AG04450 (cell line): ENCODE measurements at regions not wholly inside any gene's neighbourhood (a gene's known extent, or its start where the extent isn't known, plus 50 kb on each side); places are given as distances from the start of the nearest gene placed in this dataset.

ENCODE experiments used
- CTCF ChIA-PET: fragments of 300-600, 350-600 bp; formaldehyde crosslinking; extraction: SDS; loops from one replicate; lab custom pipeline; 2022; ENCODE audit warnings: antibody characterized with exemption, inconsistent platforms; lab: Charles Lee
- POLR2A ChIA-PET: fragments of 350-600 bp; formaldehyde crosslinking; extraction: SDS; loops from one replicate; lab custom pipeline; 2021; ENCODE audit warnings: antibody characterized with exemption, inconsistent platforms; lab: Yijun Ruan, JAX
- DNase-seq: peaks from one replicate; pipeline ENCODE4 v3.0.0-alpha.2; 2011; ENCODE audit warnings: low read depth, low spot score
- H3K27ac ChIP-seq: one replicate; pipeline ENCODE4 v1.5.1; 2012; ENCODE audit warnings: low read depth, low read length, control low read depth
- H3K27me3 ChIP-seq: one replicate; pipeline ENCODE4 v1.6.0; 2012; ENCODE audit warnings: low read length; ENCODE audit not compliant: control insufficient read depth, insufficient read depth
- H3K4me3 ChIP-seq: 2 replicates; pipeline ENCODE4 v1.5.1; 2011; ENCODE audit warnings: mild to moderate bottlenecking, low read depth, low read length, control low read depth
- H3K9me3 ChIP-seq: 2 replicates; pipeline ENCODE4 v1.5.1; 2012; ENCODE audit warnings: low read length; ENCODE audit not compliant: control insufficient read depth, insufficient read depth
- CTCF ChIP-seq: IDR thresholded peaks from 2 replicates; pipeline ENCODE4 v1.5.1; 2011; ENCODE audit warnings: low read depth, low read length, control low read depth, inconsistent platforms

- Histone ChIP-seq H3K27me3 (no peaks in the 10 kb centered on the region), H3K9me3 (no peaks in the 10 kb centered on the region), H3K4me3 (no peak overlapping the region), H3K27ac (no peak overlapping the region)
- no peak for TF ChIP-seq CTCF
- CTCF ChIA-PET: interaction anchor here (2.3 kb wide), 1 partner anchor 8 kb away, joined by 13 read pairs; no protein-coding TSS in a partner anchor
- POLR2A ChIA-PET: no interaction called here
- DNase-seq: no peak
Observed at GRCh38 chr1:43065616-43066399, 106.3 kb downstream of the EBNA1BP2 start.

- ChIA-PET CTCF (interaction anchor here (2.3 kb wide), 1 partner anchor 8 kb away, joined by 13 read pairs; no protein-coding TSS in a partner anchor), POLR2A (no interaction called here)
- no peak overlapping the region for H3K27ac ChIP-seq
- no peak overlapping the region for H3K4me3 ChIP-seq
- H3K9me3 ChIP-seq: no peaks in the 10 kb centered on the region
- no peaks in the 10 kb centered on the region for H3K27me3 ChIP-seq
- no peak for DNase-seq
- no peak for TF ChIP-seq CTCF
Observed at GRCh38 chr1:43065191-43065590, 106.5 kb upstream of the SLC2A1 start.

GRCh38 chr1:43063394-43064219 lies 104.9 kb upstream of the SLC2A1 start:
- no peak for TF ChIP-seq CTCF
- H3K27me3 ChIP-seq: no peaks in the 10 kb centered on the region
- H3K4me3 ChIP-seq: no peak overlapping the region
- no peak for DNase-seq
- CTCF ChIA-PET: interaction anchor here (0.6 to 2.3 kb wide), 3 partner anchors 10 to 276 kb away, joined by 3 to 13 read pairs (median 6); no protein-coding TSS in a partner anchor
- POLR2A ChIA-PET: no interaction called here
- no peaks in the 10 kb centered on the region; the same call in 1 of the 2 replicates for H3K9me3 ChIP-seq
- no peak overlapping the region for H3K27ac ChIP-seq

- no peak overlapping the region for H3K27ac ChIP-seq
- no peaks in the 10 kb centered on the region; the same call in 1 of the 2 replicates for H3K9me3 ChIP-seq
- CTCF ChIA-PET: interaction anchor here (3.1 kb wide), 1 partner anchor 11 kb away, joined by 19 read pairs; no protein-coding TSS in a partner anchor
- no peak for DNase-seq
- H3K4me3 ChIP-seq: no peak overlapping the region
- TF ChIP-seq CTCF: no peak
- POLR2A ChIA-PET: interaction anchor here (0.6 kb wide), 1 partner anchor 125 kb away, joined by 4 read pairs; no protein-coding TSS in a partner anchor
- H3K27me3 ChIP-seq: no peaks in the 10 kb centered on the region
Observed at GRCh38 chr1:43062527-43063095, 103.9 kb upstream of the SLC2A1 start.
